K562 (cell line): ENCODE measurements at regions not wholly inside any gene's neighbourhood (a gene's known extent, or its start where the extent isn't known, plus 50 kb on each side); places are given as distances from the start of the nearest gene placed in this dataset.

Source experiments
- ATAC-seq: fragments of 200-7000 bp; cut with Tn5 transposase; 3 replicates; pipeline ENCODE4 v1.9.1; 2020; ENCODE audit warnings: moderate library complexity
- BruUV-seq: library from RNA; stranded (reverse); fragments of 400-500 nt; replicated peaks from 2 replicates; lab custom pipeline; 2021; lab: Mats Ljungman, UMichigan
- CTCF ChIA-PET: fragments of 300-600 bp; formaldehyde crosslinking; extraction: SDS; loops from one replicate; lab custom pipeline; 2021; ENCODE audit warnings: low intra/inter-chr PET ratio; lab: Yijun Ruan, JAX
- POLR2A ChIA-PET: fragments of 300-600, 350-650 bp; sonication (Branson Sonifier 250); formaldehyde crosslinking; extraction: SDS; loops from one replicate; lab custom pipeline; 2021; ENCODE audit warnings: antibody characterized with exemption, inconsistent platforms; lab: Yijun Ruan, JAX
- DNase-seq, 4 experiments: peaks; one replicate each; pipeline versions ENCODE4 v3.0.0 to v3.0.0-alpha.2; 2011 to 2018; ENCODE audit warnings: low spot score in 3 of 4, mixed read lengths in 3 of 4; ENCODE audit errors: extremely low read depth in 1 of 4
- FAIRE-seq: peaks from 2 replicates; lab custom pipeline; 2011; peaks lifted over from hg19 to GRCh38; lab: Jason Lieb, UNC
- H2AFZ ChIP-seq: 2 replicates; pipeline ENCODE4 v1.6.0; 2011; ENCODE audit warnings: low read depth, low read length, control low read depth, inconsistent platforms
- H3K27ac ChIP-seq: fragments of 200-600 bp; 3 replicates; pipeline ENCODE4 v1.8.0; 2011; ENCODE audit warnings: low read depth, mild to moderate bottlenecking, control low read depth, inconsistent platforms, low read length, moderate library complexity, mixed read lengths; ENCODE audit errors: extremely low read depth
- H3K27me3 ChIP-seq, 2 experiments: fragments of 300-600 bp in 1 of 2; 2 replicates in 1 of 2; 3 replicates in 1 of 2; pipeline versions ENCODE4 v1.6.0 to v1.8.0; 2011; ENCODE audit warnings: inconsistent platforms in 2 of 2, low read length in 2 of 2, mild to moderate bottlenecking in 1 of 2, mixed read lengths in 1 of 2, moderate library complexity in 1 of 2; ENCODE audit not compliant: control insufficient read depth in 2 of 2, insufficient read depth in 2 of 2
- H3K36me3 ChIP-seq: fragments of 300-600 bp; 3 replicates; pipeline ENCODE4 v1.8.0; 2011; ENCODE audit warnings: mild to moderate bottlenecking, low read length, inconsistent platforms; ENCODE audit not compliant: control insufficient read depth, insufficient read depth
- H3K4me1 ChIP-seq, 2 experiments: fragments of 200-600 bp in 1 of 2; replicated peaks in 1 of 2; 2 replicates in 1 of 2; 3 replicates in 1 of 2; pipeline versions ENCODE4 v1.5.1 to v1.8.0; 2011; ENCODE audit warnings: inconsistent platforms in 2 of 2, low read length in 2 of 2, mild to moderate bottlenecking in 1 of 2, mixed read lengths in 1 of 2, moderate library complexity in 1 of 2; ENCODE audit not compliant: control insufficient read depth in 2 of 2, insufficient read depth in 2 of 2
- H3K4me2 ChIP-seq: 2 replicates; pipeline ENCODE4 v1.6.1; 2011; ENCODE audit warnings: low read length, control low read depth, inconsistent platforms, mixed read lengths; ENCODE audit not compliant: insufficient read depth
- H3K4me3 ChIP-seq: fragments of 200-600 bp; sonication (generic), shearing (Covaris generic); 2 replicates; pipeline ENCODE4 v1.5.1; 2016; ENCODE audit warnings: control low read depth, inconsistent platforms
- H3K79me2 ChIP-seq: fragments of 200-600 bp; 3 replicates; pipeline ENCODE4 v1.8.0; 2011; ENCODE audit warnings: low read length, inconsistent platforms; ENCODE audit not compliant: control insufficient read depth, insufficient read depth
- H3K9ac ChIP-seq, 2 experiments: 2 replicates each; pipeline versions ENCODE4 v1.6.0 to v1.6.1; 2011; ENCODE audit warnings: low read depth in 2 of 2, low read length in 2 of 2, control low read depth in 1 of 2, inconsistent platforms in 1 of 2, mild to moderate bottlenecking in 1 of 2, mixed read lengths in 1 of 2; ENCODE audit not compliant: insufficient read depth in 1 of 2
- H3K9me1 ChIP-seq: one replicate; pipeline ENCODE4 v1.6.0; 2011; ENCODE audit warnings: inconsistent platforms, mild to moderate bottlenecking, low read length, moderate library complexity; ENCODE audit not compliant: control insufficient read depth, insufficient read depth
- H3K9me3 ChIP-seq: replicated peaks from 2 replicates; pipeline ENCODE4 v1.5.1; 2011; ENCODE audit warnings: low read depth, low read length, inconsistent platforms; ENCODE audit not compliant: control insufficient read depth, insufficient read depth
- H4K20me1 ChIP-seq: replicated peaks from 2 replicates; pipeline ENCODE4 v1.6.1; 2011; ENCODE audit warnings: low read length, inconsistent platforms, mixed read lengths; ENCODE audit not compliant: control insufficient read depth, insufficient read depth
- CBX3 ChIP-seq, 2 experiments: IDR thresholded peaks; 1 replicate in 1 of 2; 2 replicates in 1 of 2; pipeline ENCODE4 v1.6.1; 2012; ENCODE audit warnings: inconsistent platforms in 2 of 2, low read length in 2 of 2, borderline replicate concordance in 1 of 2, control low read depth in 1 of 2
- CEBPB ChIP-seq: fragments of 450-650 bp; IDR thresholded peaks from 2 replicates; pipeline ENCODE4 v1.6.1; 2016; ENCODE audit warnings: missing genetic modification characterization, missing compliant biosample characterization
- CHD2 ChIP-seq: IDR thresholded peaks from 2 replicates; pipeline ENCODE4 v1.6.1; 2011; ENCODE audit warnings: low read depth, low read length
- MAZ ChIP-seq, 2 experiments: fragments of 450-650 bp in 1 of 2; sonication (generic) in 1 of 2; formaldehyde crosslinking; IDR thresholded peaks in 1 of 2; conservative IDR thresholded peaks in 1 of 2; 2 replicates each; pipeline versions ENCODE4 v1.4.0 to v1.5.0; 2020; ENCODE audit warnings: mild to moderate bottlenecking in 1 of 2, missing genetic modification reagents in 1 of 2
- MBD1 ChIP-seq: fragments of 250-450 bp; sonication (Bioruptor Pico); IDR thresholded peaks from 2 replicates; pipeline ENCODE4 v1.8.0; 2022; ENCODE audit warnings: inconsistent platforms
- MCM5 ChIP-seq: fragments of 450-650 bp; IDR thresholded peaks from 2 replicates; pipeline ENCODE4 v1.6.1; 2016; ENCODE audit warnings: low read depth
- MEF2A ChIP-seq: IDR thresholded peaks from 2 replicates; pipeline ENCODE4 v1.6.1; 2011; ENCODE audit warnings: low read depth, mild to moderate bottlenecking, low read length, moderate library complexity; ENCODE audit not compliant: control insufficient read depth
- MTA3 ChIP-seq: fragments of 450-650 bp; formaldehyde crosslinking; IDR thresholded peaks from 2 replicates; pipeline ENCODE4 v1.6.1; 2017; ENCODE audit warnings: mild to moderate bottlenecking, borderline replicate concordance
- NFYB ChIP-seq: IDR thresholded peaks from 2 replicates; pipeline ENCODE4 v1.6.1; 2011; ENCODE audit warnings: mild to moderate bottlenecking, moderate library complexity; ENCODE audit not compliant: insufficient read length; ENCODE audit errors: extremely low read depth
- OTX1 ChIP-seq: fragments of 450-650 bp; formaldehyde crosslinking; IDR thresholded peaks from 2 replicates; pipeline ENCODE4 v1.4.0; 2022; ENCODE audit warnings: mild to moderate bottlenecking
- PATZ1 ChIP-seq: fragments of 250-450 bp; sonication (Bioruptor Pico); IDR thresholded peaks from 2 replicates; pipeline ENCODE4 v1.5.0; 2020; ENCODE audit warnings: mild to moderate bottlenecking, borderline replicate concordance
- PHTF2 ChIP-seq: fragments of 250-450 bp; sonication (Bioruptor Pico); IDR thresholded peaks from 2 replicates; pipeline ENCODE4 v1.5.0; 2021; ENCODE audit warnings: mild to moderate bottlenecking
- SRSF1 ChIP-seq: fragments of 200-400 bp; formaldehyde crosslinking; IDR thresholded peaks from 2 replicates; pipeline ENCODE4 v1.6.1; 2017; ENCODE audit warnings: mild to moderate bottlenecking, low read depth, low read length, moderate library complexity
- TAF7 ChIP-seq: fragments of 450-650 bp; IDR thresholded peaks from 2 replicates; pipeline ENCODE4 v1.6.1; 2016; ENCODE audit warnings: missing genetic modification characterization, missing compliant biosample characterization
- TSC22D4 ChIP-seq: fragments of 450-650 bp; IDR thresholded peaks from 2 replicates; pipeline ENCODE4 v1.6.1; 2016; ENCODE audit warnings: missing genetic modification characterization, missing biosample characterization, control low read depth
- USF2 ChIP-seq: sonication (generic); formaldehyde crosslinking; IDR thresholded peaks from 2 replicates; pipeline ENCODE4 v1.5.0; 2020; ENCODE audit warnings: missing genetic modification reagents
- ZEB2 ChIP-seq: fragments of 450-650 bp; IDR thresholded peaks from 2 replicates; pipeline ENCODE4 v1.6.1; 2016
- ZKSCAN1 ChIP-seq: fragments of 150-350 bp; IDR thresholded peaks from 2 replicates; pipeline ENCODE4 v1.6.1; 2016; ENCODE audit warnings: low read depth, low read length
- ZNF174 ChIP-seq: fragments of 250-450 bp; sonication (Bioruptor Pico); IDR thresholded peaks from 2 replicates; pipeline ENCODE4 v1.4.0; 2020; ENCODE audit warnings: mild to moderate bottlenecking
- ZNF384 ChIP-seq: IDR thresholded peaks from 2 replicates; pipeline ENCODE4 v1.6.1; 2012; ENCODE audit warnings: low read depth, low read length, improper control_type of control experiment
- WGBS: fragments of 100-300 bp; shearing (Covaris generic); methylation state at CpG from one replicate; pipeline ENCODE4 v1.1.6; 2016; ENCODE audit warnings: low coverage, mixed read lengths; ENCODE audit not compliant: insufficient coverage; ENCODE audit errors: missing lambda C conversion rate; 5-methylcytosine and 5-hydroxymethylcytosine counted together
- in situ Hi-C: fragments of 300-500 bp; cut with MboI; formaldehyde crosslinking; loops from 4 replicates; pipeline ENCODE4 v1.15.0; 2018; ENCODE audit warnings: inconsistent platforms, mixed read lengths
- intact Hi-C: fragments of 100-400 bp; cut with micrococcal nuclease; formaldehyde crosslinking; loops from 2 replicates; pipeline ENCODE4 v1.14.2; 2022

GRCh38 chr11:26040339-26040738, 291.6 kb upstream of the ANO3 start (continued):
- no peak for TF ChIP-seq MEF2A
- TF ChIP-seq MBD1 (CRISPR knock-in tag), result no peak
- TF ChIP-seq MAZ (CRISPR knock-in tag; conservative IDR thresholded peaks at IDR 0.05 in 1 of 2, IDR thresholded peaks at IDR 0.05 in 1 of 2), result no peak
- TF ChIP-seq OTX1 (CRISPR knock-in tag), result no peak
- no peak for TF ChIP-seq PHTF2 (CRISPR knock-in tag)

- Histone ChIP-seq H2AFZ (no peak overlapping the region), H3K27me3 (no peaks in the 10 kb centered on the region), H3K4me1 (no peaks in the 10 kb centered on the region), H3K36me3 (no peaks in the 10 kb centered on the region), H3K9me3 (no peaks in the 10 kb centered on the region)
- DNase-seq (no peak), FAIRE-seq (no peak), ATAC-seq (no peak)
- CTCF ChIA-PET, result no interaction called here
- TF ChIP-seq TAF7 (tag), result no peak
- no peak for TF ChIP-seq USF2
- no peak for TF ChIP-seq ZNF174 (CRISPR knock-in tag)
- no peak for TF ChIP-seq MTA3
- no peak for TF ChIP-seq PATZ1 (CRISPR knock-in tag)
- no peak for TF ChIP-seq CHD2
- TF ChIP-seq CBX3 (IDR thresholded peaks at IDR 0.05; ENCODE audit: borderline replicate concordance in 1 of 2, low read length in 2 of 2), result no peak
- no peak for TF ChIP-seq NFYB
- no peak for TF ChIP-seq ZEB2
- no peak for TF ChIP-seq SRSF1
- TF ChIP-seq MCM5, result no peak
- no peak for TF ChIP-seq CEBPB (tag)
- no peak for TF ChIP-seq TSC22D4 (tag)
- TF ChIP-seq ZNF384, result no peak
- TF ChIP-seq ZKSCAN1, result no peak
- TF ChIP-seq, all 486 proteins: peak for 0
- in situ Hi-C loops (no loop called here), intact Hi-C loops (no loop called here)
- H3K4me3 ChIP-seq, result no peak overlapping the region
- no peaks in the 10 kb centered on the region for H3K9me1 ChIP-seq
- no peak overlapping the region for H3K27ac ChIP-seq
- no peaks in the 10 kb centered on the region for H3K79me2 ChIP-seq
- no TSS peak for BruUV-seq
- POLR2A ChIA-PET, result no interaction called here
- WGBS, result 3% methylated on average over 7 of the region's 7 CpGs
- H3K4me2 ChIP-seq, result no peak overlapping the region
- no peaks in the 10 kb centered on the region for H4K20me1 ChIP-seq
- no peak overlapping the region for H3K9ac ChIP-seq
Observed at GRCh38 chr11:26042113-26042512, 289.8 kb upstream of the ANO3 start.
